Upper lobe of left lung (tissue), 6 donors: ENCODE measurements at regions not wholly inside any gene's neighbourhood (a gene's known extent, or its start where the extent isn't known, plus 50 kb on each side); places are given as distances from the start of the nearest gene placed in this dataset.

Experiments
- ATAC-seq, 2 donors: fragments of 200-7000 bp; cut with Tn5 transposase; one replicate each; pipeline ENCODE4 v1.9.1; 2022; ENCODE audit warnings: mild to moderate bottlenecking in 2 of 2, moderate library complexity in 2 of 2; ENCODE audit not compliant: low FRiP score in 2 of 2
- DNase-seq, 2 donors: peaks; one replicate each; pipeline ENCODE4 v3.0.0-alpha.2; 2019 to 2020
- H3K27ac ChIP-seq, 4 donors: fragments of 200-600 bp; sonication (generic); one replicate each; pipeline ENCODE4 v1.5.1; 2016 to 2019
- H3K27me3 ChIP-seq, 4 donors: fragments of 200-600 bp; sonication (generic); one replicate each; pipeline ENCODE4 v1.5.1; 2017 to 2019
- H3K36me3 ChIP-seq, 4 donors: fragments of 200-600 bp; sonication (generic); one replicate each; pipeline ENCODE4 v1.5.1; 2016 to 2019
- H3K4me1 ChIP-seq, 4 donors: fragments of 200-600 bp; sonication (generic); one replicate each; pipeline ENCODE4 v1.5.1; 2018 to 2019
- H3K4me3 ChIP-seq, 4 donors: fragments of 200-600 bp; sonication (generic); one replicate each; pipeline ENCODE4 v1.5.1; 2017 to 2019; ENCODE audit warnings: mild to moderate bottlenecking in 2 of 4, moderate library complexity in 1 of 4
- H3K9me3 ChIP-seq, 4 donors: fragments of 200-600 bp; sonication (generic); one replicate each; pipeline ENCODE4 v1.5.1; 2018 to 2019
- EP300 ChIP-seq, 4 donors: sonication (generic); formaldehyde crosslinking; IDR thresholded peaks; one replicate each; pipeline ENCODE4 v1.5.1; 2017; ENCODE audit warnings: antibody characterized with exemption in 4 of 4, control low read depth in 2 of 4
- POLR2A ChIP-seq, 4 donors: fragments of 450-650 bp; IDR thresholded peaks; one replicate each; pipeline ENCODE4 v1.5.1; 2016 to 2017; ENCODE audit warnings: antibody characterized with exemption in 4 of 4, mild to moderate bottlenecking in 2 of 4
- POLR2AphosphoS5 ChIP-seq, 2 donors: sonication (generic); formaldehyde crosslinking; IDR thresholded peaks; one replicate each; pipeline ENCODE4 v1.5.1; 2017; ENCODE audit warnings: antibody characterized with exemption in 2 of 2
- WGBS, 2 donors: methylation state at CpG; one replicate each; pipeline ENCODE4 v1.1.5; 2017 to 2018; 5-methylcytosine and 5-hydroxymethylcytosine counted together
- TF ChIP-seq, protein P1 (sequence below), 6 experiments: fragments of 450-650 bp in 4 of 6; fragments of 200-600 bp in 2 of 6; sonication (generic) in 2 of 6; IDR thresholded peaks; one replicate each; pipeline ENCODE4 v1.5.1; 2016 to 2019; ENCODE audit warnings: antibody characterized with exemption in 6 of 6
- donor health status: DM: no; HTN: no; CAD: no; lungs with moderate emphysema.
- donor health status: DM: no; HTN: yes; CAD: no; lungs with severe emphysema.

DNA sequence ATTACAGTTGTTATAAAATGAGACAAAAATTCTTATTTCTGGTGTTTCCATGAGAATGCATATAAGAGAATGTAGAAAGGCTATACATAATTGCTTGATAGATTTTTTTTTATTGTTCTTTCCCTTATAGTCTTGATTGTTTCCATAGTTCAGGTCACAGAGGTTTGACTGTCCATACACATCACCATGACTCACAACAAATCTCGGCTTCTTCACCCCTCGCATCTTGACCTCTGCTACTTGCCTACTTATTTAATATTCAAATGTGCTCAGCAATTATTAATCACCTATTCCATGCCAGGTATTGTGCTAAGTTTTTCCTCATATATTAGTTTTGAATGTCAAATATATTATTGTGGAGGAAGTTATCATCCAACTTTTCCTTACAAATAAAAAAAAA lies 789.6 kb downstream of the RNF144A start:
- Histone ChIP-seq H3K27ac (no peak overlapping the region), H3K4me1 (no peaks in the 10 kb centered on the region), H3K36me3 (no peaks in the 10 kb centered on the region), H3K9me3 (peaks cover 0 to 4% (median 0%) of the 10 kb centered on the region in 4 donors), H3K4me3 (no peak overlapping the region), H3K27me3 (no peaks in the 10 kb centered on the region)
- WGBS, 2 donors = 93 to 96% methylated on average over 2 of the region's 2 CpGs
- TF ChIP-seq, protein P1, sequence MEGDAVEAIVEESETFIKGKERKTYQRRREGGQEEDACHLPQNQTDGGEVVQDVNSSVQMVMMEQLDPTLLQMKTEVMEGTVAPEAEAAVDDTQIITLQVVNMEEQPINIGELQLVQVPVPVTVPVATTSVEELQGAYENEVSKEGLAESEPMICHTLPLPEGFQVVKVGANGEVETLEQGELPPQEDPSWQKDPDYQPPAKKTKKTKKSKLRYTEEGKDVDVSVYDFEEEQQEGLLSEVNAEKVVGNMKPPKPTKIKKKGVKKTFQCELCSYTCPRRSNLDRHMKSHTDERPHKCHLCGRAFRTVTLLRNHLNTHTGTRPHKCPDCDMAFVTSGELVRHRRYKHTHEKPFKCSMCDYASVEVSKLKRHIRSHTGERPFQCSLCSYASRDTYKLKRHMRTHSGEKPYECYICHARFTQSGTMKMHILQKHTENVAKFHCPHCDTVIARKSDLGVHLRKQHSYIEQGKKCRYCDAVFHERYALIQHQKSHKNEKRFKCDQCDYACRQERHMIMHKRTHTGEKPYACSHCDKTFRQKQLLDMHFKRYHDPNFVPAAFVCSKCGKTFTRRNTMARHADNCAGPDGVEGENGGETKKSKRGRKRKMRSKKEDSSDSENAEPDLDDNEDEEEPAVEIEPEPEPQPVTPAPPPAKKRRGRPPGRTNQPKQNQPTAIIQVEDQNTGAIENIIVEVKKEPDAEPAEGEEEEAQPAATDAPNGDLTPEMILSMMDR (IDR thresholded peaks at IDR 0.05) = no peak
- no peak for TF ChIP-seq EP300 (IDR thresholded peaks at IDR 0.05)
- no peak for TF ChIP-seq POLR2AphosphoS5 (IDR thresholded peaks at IDR 0.05)
- no peak for TF ChIP-seq POLR2A (IDR thresholded peaks at IDR 0.05)
- no peak for ATAC-seq
- no peak for DNase-seq

- Histone ChIP-seq H3K4me3 (no peak overlapping the region), H3K36me3 (no peaks in the 10 kb centered on the region), H3K9me3 (peaks cover 0 to 4% (median 0%) of the 10 kb centered on the region in 4 donors), H3K27me3 (no peaks in the 10 kb centered on the region), H3K27ac (no peak overlapping the region), H3K4me1 (no peaks in the 10 kb centered on the region)
- DNase-seq (no peak), ATAC-seq (no peak)
- WGBS, 2 donors = 77 to 91% methylated on average over 2 of the region's 2 CpGs
- TF ChIP-seq, protein P1 (IDR thresholded peaks at IDR 0.05) = no peak
Observed at GRCh38 chr2:7707723-7708122, 790.5 kb downstream of the RNF144A start.

GRCh38 chr2:7709907-7710306 lies 792.7 kb downstream of the RNF144A start:
- no peak for DNase-seq
- TF ChIP-seq EP300 (IDR thresholded peaks at IDR 0.05) = no peak
- no peak for TF ChIP-seq POLR2AphosphoS5 (IDR thresholded peaks at IDR 0.05)
- TF ChIP-seq POLR2A (IDR thresholded peaks at IDR 0.05) = no peak
- TF ChIP-seq, protein P1 (IDR thresholded peaks at IDR 0.05) = no peak
- ATAC-seq = no peak
- H3K4me1 ChIP-seq = no peaks in the 10 kb centered on the region
- 66 to 70% methylated on average over 4 to 5 of the region's 5 CpGs for WGBS, 2 donors
- H3K4me3 ChIP-seq = no peak overlapping the region
- peaks cover 0 to 4% (median 0%) of the 10 kb centered on the region in 4 donors for H3K9me3 ChIP-seq
- H3K27ac ChIP-seq = no peak overlapping the region
- no peaks in the 10 kb centered on the region for H3K36me3 ChIP-seq
- no peaks in the 10 kb centered on the region for H3K27me3 ChIP-seq

DNA sequence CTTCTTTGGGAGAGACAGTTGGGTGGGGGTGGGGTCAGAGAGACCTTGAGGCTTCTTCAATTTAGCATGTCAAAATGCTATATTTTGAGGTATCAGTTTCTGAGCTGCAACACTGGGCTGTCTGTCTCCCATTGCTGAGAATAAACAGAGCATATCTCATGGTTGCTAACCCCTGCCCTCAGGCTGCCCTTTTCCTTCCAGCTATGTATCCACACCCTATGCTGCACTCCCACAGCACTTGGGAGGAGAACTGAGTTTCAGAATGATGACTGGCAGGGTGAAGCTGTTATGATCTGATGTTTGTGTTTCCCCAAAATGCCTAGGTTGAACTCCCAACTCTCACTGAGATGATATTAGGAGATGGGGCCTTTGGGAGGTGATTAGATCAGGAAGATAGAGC lies 794.0 kb downstream of the RNF144A start:
- Histone ChIP-seq H3K4me3 (no peak overlapping the region), H3K36me3 (no peaks in the 10 kb centered on the region), H3K9me3 (peaks cover 0 to 4% (median 0%) of the 10 kb centered on the region in 4 donors), H3K4me1 (no peaks in the 10 kb centered on the region), H3K27ac (no peak overlapping the region), H3K27me3 (no peaks in the 10 kb centered on the region)
- DNase-seq (no peak), ATAC-seq (no peak)
- TF ChIP-seq EP300 (IDR thresholded peaks at IDR 0.05) (no peak), POLR2AphosphoS5 (IDR thresholded peaks at IDR 0.05) (no peak), POLR2A (IDR thresholded peaks at IDR 0.05) (no peak)
- TF ChIP-seq, protein P1 (IDR thresholded peaks at IDR 0.05) = no peak

DNA sequence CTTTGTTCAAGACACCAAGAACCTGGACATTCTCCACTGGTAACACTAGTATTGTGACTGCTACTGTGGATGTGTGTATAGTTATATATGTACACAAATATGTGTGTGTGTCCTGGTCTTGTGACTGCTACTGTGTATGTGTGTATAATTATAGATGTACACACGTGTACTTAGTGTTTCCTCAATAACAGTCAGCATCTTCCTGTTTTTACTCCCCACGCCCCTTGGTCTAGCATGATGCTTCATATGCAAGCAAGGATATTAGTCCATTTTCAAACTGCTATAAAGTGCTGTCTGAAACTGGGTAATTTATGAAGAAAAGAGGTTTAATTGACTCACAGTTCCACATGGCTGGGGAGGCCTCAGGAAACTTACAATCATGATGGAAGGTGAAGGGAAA lies 802.7 kb downstream of the RNF144A start:
- 56 to 59% methylated on average over 2 of the region's 2 CpGs for WGBS, 2 donors
- no peaks in the 10 kb centered on the region for H3K4me1 ChIP-seq
- H3K4me3 ChIP-seq = no peak overlapping the region
- no peak for ATAC-seq
- no peaks in the 10 kb centered on the region for H3K27me3 ChIP-seq
- no peaks in the 10 kb centered on the region for H3K36me3 ChIP-seq
- no peak for DNase-seq
- no peaks in the 10 kb centered on the region for H3K9me3 ChIP-seq
- H3K27ac ChIP-seq = no peak overlapping the region
- TF ChIP-seq EP300 (IDR thresholded peaks at IDR 0.05) = no peak
- TF ChIP-seq POLR2A (IDR thresholded peaks at IDR 0.05) = no peak
- TF ChIP-seq, protein P1 (IDR thresholded peaks at IDR 0.05) = no peak
- no peak for TF ChIP-seq POLR2AphosphoS5 (IDR thresholded peaks at IDR 0.05)
